ENCODE measurements at regions not wholly inside any gene's neighbourhood (a gene's known extent, or its start where the extent isn't known, plus 50 kb on each side); places are given as distances from the start of the nearest gene placed in this dataset.
"Not testable (repeated sequence)": the region's sequence is repeated elsewhere in the genome, so short reads cannot be mapped to it uniquely, and the experiment has no call there.

DNA sequence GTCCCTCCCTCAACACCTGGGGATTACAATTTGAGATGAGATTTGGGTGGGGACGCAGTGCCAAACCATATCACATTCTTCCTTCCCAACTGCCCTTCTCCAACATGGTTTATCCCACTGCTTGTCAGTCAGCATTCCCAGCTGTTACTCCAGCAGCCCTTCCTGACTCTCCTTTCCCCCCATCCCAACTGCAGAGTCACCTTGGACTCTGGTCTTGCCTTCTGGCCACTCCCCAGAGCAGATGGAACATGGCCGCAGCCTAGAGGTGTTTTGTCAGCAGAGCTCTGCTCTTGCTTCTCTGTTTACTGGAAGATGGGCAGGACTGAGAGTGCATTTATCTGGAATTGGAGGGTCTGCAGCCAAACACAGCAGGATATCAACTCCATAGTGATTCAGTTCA, 51.2 kb upstream of the MEX3C start:
- DNase-seq = no peak

DNA sequence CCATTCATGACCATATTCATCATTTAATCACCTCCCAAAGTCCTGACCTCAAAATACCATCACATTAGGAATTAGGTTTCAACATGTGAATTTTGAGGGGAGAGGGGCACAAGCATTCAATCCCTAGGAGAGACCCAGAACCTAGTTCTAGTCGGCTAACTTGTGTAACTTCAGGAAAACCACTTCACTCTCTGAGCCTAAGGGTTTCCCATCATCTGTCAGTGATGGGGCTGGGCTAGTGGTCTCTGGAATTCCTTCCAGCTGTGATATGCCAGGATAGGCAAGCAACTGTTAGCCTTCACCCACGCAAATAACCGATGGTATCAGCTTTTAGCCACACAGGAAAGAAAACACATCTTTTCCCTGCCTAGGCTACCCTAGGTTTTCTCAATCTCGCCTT, 52.5 kb upstream of the MEX3C start:
- DNase-seq = no peak

DNA sequence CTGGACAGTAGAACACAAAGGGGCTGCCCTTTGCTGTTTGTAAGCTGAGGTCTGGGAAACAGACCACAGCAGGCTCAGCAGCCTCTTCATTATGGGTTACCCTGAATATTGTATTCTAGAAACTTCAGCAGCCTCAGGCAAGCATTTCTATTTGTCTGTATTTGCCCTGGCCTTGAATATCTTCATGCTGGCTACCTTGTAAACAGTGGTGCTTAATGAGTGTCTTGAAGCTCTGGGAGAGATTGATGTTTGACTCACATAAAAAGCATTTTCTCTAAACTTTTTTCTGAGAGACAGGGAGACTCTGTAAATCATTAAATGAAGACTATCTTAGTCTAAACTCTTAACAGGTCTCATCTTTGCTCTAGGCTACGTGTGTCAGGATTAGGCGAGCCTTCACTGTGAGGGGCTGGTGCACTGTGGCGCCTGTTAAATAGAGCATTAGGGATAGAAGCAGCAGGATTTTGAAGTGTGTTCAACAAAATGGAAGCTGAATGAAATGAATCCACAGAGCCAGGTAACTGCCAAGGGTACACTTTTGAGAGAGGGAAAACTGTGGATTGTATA, 53.1 kb upstream of the MEX3C start:
- no peak for DNase-seq

DNA sequence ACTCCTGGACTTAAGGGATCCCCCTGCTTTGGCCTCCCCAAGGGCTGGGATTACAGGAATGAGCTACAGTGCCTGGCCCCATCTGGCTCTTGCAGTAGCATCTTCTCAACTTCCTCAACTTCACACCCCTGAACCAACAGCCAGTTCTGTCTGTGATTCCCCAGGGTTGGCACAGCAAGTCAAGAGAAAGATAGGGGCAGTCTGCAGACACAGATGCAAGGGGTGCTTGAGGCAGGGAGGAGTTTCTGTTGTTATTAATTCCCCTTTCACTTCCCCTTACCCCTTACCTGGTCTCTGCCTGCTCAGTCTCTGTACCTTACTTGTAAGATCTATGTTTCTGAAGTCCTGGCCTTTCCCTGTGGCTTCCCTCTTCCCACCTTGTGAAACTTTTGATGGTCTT, 54.1 kb upstream of the MEX3C start:
- no peak for DNase-seq

DNA sequence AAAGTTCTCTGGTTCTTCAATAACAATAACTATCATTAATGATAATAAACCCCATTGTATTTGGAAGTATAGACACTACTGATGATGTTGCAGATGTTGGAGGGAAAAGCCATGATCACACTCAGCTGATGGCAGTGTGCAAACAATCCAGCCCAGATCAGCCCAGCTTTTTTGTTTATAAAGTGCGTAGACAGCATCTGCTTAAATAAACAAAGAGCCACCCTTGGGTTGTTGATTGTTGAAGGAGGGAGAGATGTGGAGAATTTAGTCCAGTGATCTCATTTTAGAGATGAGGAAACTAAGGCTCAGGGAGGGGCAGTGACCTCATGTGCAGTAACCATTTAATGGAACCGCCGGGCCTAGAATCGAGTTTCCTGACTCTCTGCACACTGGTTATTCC, 56.0 kb upstream of the MEX3C start:
- no peak for DNase-seq

DNA sequence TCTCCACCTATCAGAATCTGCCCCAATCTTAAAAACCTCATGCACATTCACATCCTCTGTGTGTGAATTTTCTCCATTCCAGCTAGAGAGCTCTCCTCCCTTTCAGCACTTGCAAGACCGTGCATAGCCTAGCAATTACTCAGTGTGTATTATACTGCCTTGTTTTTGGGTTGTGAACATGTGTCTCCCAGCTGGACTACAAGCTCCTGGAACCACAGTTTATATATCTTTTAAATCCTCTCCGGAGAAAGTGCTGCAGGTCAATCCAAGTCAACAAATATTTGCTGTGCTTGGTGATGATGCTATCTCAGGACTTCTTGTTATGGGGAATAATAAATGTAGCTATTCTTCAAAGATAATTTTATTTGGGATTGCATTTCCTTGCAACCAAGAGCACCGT, 58.2 kb upstream of the MEX3C start:
- DNase-seq = no peak

DNA sequence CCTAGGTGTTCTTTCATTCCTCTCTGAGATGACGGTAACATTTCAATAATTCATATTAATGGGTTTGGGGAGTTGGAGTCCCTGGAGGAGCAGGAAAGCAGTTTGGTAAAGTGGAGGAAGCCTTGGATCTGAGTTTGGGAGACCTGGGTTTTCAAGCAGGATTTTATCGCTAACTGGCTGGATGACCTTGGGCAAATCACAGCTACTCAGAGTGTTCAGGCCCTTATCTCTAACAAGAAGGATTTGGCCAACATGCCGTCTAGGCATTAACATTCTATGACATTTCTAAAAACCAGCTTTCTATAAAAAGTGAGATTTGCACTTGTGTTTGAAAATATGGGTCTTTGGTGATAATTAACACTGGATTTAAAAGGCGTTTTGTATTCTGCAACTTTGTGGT, 59.7 kb upstream of the MEX3C start:
- DNase-seq = no peak

DNA sequence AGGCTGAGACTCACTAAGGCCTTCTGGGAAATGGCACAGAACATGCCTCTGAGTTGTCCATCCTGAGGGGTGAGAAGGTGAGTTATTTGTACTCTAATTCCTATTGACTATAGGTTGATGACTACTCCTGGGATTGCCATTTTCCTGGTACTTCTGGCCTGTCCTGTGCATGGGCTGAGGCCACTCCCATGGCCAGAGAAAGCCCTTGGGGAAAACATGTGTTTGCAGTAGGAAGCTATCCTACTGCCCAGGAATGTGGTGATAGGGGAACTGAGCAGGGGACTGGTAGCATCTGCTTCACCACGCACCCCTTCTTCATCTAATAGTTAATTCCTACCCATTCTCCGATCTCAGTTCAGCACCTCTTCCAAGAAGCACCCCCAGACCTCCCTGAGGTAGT, 62.6 kb upstream of the MEX3C start:
- no peak for DNase-seq

DNA sequence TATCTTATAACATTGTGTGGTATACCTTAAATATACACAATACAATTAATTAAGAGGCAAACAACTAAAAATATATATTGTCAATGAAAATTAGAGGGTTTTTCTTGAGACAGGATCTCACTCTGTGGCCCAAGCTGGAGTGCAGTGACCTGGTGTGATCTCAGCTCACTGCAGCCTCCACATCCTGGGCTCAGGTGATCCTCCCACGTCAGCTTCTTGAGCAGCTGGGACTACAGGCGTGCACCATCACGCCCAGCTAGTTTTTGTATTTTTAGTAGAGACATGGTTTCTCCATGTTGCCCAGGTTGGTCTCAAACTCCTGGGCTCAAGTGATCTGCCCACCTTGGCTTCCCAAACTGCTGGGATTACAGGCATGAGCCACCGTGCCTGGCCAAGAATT, 68.6 kb upstream of the MEX3C start:
- DNase-seq = not testable (repeated sequence)

DNA sequence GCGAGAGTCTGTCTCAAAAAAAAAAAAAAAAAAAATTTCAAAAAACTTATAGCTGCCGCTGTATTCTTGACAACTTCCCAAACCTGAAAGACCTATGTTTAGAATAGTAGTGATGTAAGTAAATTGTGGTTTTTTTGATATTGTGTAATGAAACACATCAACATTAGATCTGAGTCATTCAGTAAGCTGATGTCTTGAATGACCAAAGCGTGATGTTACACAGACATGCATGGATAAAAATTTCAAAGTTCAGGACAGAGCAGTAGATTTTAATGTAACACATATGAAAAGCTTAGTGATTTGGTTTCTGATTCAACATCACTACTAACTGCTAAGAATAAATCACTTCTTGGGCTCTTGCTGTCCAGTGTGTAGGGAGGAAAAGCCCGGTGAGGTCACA, 69.3 kb upstream of the MEX3C start:
- no peak for DNase-seq

DNA sequence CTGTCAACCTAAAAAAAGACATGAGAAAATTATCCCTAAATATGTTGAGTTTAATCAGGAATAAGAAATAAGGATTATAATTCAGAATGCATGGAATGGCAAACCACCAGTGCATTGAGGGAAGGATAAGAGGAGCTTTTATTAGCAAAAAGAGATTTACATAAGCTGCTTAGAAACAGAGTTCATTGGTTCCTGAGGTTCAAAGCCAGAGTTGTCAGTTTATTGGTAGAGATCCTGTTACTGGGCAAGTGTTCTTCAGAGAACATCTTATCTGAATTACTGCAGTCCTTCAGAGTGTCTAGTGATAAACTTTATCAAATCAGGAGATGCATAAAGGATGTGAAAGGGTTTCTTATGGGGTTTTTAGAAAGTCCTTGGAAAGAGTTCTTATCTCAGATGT, 76.0 kb upstream of the MEX3C start:
- no peak for DNase-seq

DNA sequence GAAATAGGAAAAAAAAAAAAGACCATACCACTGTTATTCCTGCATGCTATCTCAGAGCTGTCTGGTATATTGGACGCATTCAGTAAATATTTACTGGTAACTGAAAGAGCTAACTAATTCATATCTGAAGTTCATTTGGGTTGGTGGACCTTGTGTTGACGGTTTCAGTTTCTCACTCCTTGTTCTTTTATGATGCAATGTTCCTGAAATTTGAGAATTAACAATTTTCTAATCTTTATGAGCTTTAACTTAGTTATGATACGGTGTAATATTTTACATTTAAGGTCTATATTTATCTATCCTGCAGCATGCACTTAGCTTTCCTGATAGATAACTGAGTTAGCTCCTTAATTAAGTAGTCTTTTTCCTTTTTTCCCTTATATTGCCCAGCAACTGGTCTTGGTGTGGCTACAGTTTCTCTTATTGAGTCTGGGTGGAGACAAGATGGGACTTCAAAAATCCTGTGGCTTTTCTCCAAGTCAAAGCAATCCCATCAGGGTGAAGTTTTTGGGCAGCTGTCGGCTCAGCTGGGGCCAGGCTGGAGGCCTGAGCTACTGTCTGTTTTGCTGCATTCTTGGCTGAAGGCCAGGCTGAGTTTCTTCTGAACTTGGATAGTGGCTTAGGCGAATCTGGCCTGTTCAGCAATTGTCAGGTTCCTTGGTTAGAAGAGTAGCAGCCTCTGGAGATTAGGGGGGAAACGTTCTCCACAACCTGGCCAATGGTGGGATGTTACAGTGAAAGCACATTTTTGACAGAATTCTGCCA, 78.4 kb upstream of the MEX3C start:
- DNase-seq = no peak

DNA sequence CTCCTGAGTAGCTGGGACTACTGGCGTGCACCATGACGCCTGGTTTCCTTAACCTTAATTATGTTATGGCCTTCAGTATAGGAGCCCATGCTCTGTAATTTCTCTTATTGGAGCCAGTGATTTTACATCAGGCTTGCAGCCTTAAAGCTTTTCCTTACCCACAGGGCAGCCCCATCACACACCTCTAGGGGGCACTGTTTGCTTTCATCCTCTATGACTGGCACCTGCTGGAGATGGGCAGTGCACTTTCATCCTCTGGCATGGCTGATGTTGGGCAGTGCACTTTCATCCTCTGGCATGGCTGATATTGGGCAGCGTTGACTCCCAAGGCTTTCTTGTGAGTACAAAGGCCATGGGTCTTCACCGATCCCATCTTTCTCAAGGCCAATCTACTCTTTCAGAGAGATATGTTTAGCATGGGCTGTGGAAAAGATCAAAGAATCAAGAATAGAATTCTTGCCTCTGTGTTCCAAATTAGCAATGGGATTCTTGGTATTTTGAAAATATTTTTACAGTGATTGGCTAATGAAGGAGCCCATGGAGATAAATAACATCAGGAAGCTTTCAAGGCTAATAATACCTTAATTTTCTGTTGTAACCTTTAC, 80.7 kb upstream of the MEX3C start:
- peak; percentile 15 for DNase-seq

DNA sequence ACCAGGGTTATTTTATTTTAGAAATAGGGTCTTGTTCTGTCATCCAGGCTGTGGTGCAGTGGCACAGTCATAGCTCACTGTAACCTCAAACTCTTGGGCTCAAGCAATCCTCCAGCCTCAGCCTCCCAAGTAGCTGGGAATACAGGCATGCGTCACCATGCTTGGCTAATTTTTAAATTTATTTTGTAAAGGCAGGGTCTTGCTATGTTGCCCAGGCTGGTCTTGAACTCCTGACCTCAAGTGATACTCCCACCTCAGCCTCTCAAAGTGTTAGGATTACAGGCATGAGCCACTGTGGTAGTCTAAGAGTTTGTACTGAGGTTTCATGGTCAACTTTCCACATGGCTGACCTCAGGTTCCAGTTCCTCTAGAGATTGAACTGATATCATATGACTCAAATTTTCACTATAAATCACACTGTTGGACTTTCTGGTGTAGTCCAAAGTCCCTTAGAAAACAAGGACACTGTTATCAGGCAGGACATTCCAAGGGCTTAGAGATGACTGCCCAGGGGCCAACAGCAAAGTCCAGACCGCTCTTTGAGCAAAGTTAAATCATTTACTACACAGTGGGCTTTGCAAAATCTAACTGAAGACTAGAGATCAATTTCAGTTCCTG, 82.0 kb upstream of the MEX3C start:
- no peak for DNase-seq

DNA sequence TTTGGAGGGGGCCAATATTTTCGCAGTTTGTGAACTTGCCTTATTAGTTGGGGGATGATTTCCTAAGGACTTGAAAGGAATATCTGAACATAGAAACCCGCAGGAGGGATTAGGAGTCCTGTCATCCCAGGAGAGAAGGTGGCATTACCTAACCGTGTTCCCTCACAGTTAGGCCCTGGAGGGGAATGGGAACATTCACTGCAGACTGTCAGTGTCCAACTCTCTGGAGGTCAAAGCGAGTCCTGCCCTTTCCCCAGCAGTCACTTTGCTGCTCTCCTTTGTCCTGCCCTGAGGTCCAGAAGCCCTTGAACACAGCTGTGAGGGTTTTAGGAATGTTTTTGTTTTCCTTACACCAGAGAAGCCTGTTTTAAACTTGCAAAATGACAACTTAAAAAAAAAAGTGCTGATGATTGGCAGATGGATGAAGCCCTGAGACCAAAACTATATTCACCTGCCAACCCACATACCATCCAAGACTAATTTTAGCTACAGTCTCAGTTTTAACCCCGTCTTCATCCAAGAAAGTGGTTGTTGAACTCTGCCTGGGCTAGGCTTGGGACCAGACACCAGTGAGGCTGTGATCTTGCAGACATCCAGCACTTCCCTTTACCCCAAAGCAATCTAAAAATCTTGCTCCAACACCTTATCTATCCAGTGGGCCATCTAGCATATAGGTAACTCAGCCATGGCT, 90.5 kb upstream of the MEX3C start:
- DNase-seq = no peak

DNA sequence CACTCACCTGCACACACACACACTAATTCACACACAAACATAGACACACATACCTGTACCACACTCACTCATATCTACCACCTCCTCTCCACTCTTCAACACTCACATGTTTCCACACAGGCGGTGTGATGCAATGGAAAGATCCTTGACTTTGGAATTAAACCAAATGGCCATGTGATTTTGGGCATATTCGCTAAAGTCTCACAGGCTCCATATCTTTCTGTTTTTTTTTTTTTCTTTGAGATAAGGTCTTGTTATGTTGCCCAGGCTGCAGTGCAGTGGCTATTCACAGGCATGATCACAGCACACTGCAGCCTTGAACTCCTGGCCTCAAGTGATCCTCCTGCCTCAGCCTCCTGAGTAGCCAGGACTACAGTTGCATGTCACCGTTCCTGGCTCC, 91.1 kb upstream of the MEX3C start:
- no peak for DNase-seq

DNA sequence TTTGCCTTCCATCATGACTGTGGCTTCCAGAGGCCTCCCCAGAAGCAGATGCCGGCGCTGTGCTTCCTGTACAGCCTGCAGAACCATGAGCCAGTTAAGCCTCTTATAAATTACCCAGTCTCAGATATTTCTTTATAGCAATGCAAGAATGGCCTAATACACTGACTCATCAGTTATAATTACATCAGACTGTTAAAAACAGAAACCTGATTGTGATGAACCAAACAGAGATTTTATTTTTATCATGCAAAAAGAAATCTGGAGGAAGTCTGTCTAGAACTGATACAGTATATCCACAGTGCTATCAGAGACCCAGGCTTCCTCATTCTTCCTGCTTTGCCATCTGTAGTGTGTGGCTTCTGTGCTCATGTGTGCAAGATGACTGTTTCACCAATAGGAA, 93.4 kb upstream of the MEX3C start:
- no peak for DNase-seq

DNA sequence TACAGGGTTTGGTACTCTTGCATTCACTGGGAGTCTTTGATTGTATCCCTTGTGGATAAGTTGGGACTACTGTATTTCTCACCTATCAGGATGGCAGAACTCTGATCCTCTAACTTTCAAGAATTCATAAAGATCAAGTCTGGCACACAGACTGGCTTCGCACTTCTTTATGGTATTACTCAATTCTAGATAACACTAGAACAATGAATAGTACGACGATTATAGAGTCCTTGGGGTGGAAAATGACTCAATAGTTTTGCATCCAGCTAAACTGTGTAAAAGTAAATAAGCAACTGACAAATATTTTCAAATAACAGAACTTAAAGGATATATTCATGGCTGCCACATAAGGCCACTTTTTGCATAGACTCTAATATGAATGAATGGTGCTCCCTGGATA, 103.4 kb upstream of the MEX3C start:
- DNase-seq = no peak

DNA sequence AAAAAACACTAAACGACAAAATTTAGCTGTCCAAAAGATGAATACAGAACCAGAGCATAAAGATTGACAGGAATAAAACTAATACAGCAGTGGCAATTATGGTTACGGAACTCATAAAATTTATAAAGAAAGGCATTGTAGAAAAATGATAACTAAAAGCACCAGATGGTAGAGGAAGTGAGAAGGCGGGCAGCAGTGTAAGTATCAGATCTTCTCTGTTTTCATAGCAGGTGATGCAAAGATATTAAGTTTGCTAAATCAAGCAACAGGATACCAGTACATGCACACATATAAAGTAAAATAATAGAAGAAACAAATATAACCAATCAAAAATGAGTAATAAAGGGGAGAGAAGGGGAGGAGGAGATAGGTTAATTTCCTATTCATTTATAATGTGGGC, 103.9 kb upstream of the MEX3C start:
- no peak for DNase-seq

DNA sequence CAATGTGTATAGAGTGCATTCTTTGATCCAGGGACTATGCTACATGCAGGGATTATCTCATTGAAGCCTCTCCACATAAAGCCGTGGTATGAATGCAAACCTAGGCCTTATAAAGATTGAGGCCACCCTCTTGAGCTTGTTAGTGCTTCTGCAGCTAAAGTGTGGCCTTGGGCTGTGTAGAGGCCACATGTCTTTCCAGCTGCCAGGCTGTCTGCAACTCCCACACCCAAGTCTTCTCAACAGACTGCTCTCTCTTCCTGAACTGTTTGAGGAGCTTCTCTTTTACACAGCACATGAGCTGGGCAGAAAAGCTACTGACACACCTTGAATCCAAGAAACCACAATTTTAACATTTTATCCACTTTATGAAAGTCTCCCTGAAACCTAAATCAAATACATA, 119.2 kb upstream of the MEX3C start:
- DNase-seq = no peak

DNA sequence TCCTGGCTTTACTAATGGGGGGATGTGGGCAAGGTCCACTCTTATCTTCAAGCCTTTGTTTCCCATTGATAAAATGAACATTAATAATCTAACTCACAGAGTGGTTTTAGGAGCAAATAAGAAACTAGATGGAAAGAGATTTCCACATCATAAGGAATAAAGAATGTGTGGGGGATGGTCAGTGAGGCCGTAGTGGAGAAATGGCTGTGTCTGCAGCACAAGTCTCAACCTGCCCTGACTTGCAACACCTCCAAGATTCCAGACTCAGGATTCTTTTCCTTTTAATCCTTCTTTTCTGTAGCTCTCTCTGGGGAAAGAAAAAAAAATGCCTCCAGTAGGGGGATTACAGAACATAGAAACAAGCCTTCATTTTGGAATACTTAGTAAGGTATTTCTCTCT, 124.2 kb upstream of the MEX3C start:
- DNase-seq = no peak

DNA sequence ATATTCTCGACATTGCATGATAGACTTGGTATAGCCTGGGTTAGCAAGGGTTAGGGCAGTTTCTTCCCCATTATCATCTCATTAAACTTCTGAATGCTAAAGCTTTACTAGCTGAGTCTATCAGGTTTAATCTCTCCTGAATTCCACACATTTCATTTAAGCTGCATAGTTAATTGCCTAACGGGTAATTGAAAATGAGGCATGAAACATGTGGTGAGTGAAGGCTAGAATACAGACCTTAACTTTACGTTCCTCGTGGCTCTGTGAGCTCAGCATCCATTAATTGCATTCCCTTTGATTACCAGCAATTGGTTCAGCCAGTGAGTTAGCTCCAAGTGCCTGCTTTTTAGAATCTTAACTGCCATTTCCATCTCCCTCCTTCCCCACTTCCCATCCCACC, 126.5 kb upstream of the MEX3C start:
- DNase-seq = no peak

DNA sequence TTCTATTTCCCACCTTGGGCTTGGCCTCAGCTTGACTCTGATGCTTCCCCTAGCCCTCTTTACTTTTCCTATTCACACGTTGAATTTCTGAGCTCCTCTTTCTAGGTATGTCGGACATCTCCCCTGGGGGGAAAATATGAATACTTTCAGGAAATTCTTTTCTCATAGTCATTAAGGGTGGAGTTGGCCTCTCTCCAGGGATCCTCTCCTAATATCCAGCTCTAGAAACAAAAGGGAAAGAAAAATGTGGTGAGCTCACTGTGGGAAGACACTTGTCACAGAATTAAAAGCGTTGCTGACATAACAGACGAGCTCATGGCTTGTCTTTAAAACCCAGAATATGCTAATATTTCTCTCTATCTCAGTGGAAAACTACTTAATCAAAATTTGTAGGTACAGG, 132.7 kb upstream of the MEX3C start:
- DNase-seq = no peak

DNA sequence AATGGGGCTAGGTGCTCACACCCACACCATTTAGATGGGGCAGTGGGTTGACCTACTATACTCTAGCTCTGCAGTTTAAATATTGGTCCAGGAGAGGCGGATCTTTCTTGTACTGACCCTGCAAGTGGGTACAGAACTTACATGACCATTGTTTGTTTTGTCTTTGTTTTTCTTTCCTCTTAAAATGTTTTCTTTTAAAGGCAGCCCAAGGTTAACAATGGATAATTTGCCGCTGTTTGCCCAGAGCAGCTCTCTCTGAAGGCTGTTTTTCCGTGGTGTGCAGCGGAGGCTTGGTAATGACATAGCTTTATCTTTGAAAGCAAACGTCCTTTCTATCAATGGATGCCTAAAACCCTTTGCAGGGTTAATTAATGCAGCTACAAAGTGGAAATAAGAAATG, 133.3 kb upstream of the MEX3C start:
- DNase-seq = no peak

Measured in activated naive CD4-positive, alpha-beta T cell treated with anti-CD3 and anti-CD28 coated beads, Interleukin-2, amount 50 U/mL, for 16 hours (primary cell).